ENCODE measurements at regions not wholly inside any gene's neighbourhood (a gene's known extent, or its start where the extent isn't known, plus 50 kb on each side); places are given as distances from the start of the nearest gene placed in this dataset.
A peak's percentile ranks its signal among the peaks of the same experiment; 100 is the strongest.
"Not testable (repeated sequence)": the region's sequence is repeated elsewhere in the genome, so short reads cannot be mapped to it uniquely, and the experiment has no call there.

DNA sequence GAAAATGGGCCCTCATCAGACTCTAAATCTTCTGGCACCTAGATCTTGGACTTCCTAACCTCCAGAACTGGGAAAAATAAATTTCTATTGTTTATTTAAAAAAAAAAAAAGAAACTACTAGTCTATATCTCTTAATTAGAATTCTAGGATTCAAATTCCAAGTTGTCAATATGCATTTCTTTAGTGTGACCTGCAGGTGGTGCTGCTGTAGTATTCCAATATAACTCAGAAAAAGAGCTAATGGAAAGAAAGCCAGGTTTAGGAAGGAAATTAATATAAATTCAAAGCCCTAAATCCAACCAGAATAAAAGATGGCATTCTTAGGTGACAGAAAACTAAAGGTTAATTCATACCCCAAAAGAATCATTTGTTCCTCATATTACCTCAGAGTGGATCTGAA is 80.0 kb upstream of the NALF2 start:
- H3K27ac ChIP-seq = no peak overlapping the region
- ATAC-seq (ENCODE audit: low FRiP score in 2 of 2) (no peak), DNase-seq (no peak)
- H3K36me3 ChIP-seq = no peaks in the 10 kb centered on the region
- no peaks in the 10 kb centered on the region for H3K9me3 ChIP-seq
- H3K4me1 ChIP-seq = no peaks in the 10 kb centered on the region
- TF ChIP-seq POLR2A (IDR thresholded peaks at IDR 0.05) (no peak), POLR2AphosphoS5 (IDR thresholded peaks at IDR 0.05) (no peak), EP300 (IDR thresholded peaks at IDR 0.05) (no peak)
- TF ChIP-seq, protein P1, sequence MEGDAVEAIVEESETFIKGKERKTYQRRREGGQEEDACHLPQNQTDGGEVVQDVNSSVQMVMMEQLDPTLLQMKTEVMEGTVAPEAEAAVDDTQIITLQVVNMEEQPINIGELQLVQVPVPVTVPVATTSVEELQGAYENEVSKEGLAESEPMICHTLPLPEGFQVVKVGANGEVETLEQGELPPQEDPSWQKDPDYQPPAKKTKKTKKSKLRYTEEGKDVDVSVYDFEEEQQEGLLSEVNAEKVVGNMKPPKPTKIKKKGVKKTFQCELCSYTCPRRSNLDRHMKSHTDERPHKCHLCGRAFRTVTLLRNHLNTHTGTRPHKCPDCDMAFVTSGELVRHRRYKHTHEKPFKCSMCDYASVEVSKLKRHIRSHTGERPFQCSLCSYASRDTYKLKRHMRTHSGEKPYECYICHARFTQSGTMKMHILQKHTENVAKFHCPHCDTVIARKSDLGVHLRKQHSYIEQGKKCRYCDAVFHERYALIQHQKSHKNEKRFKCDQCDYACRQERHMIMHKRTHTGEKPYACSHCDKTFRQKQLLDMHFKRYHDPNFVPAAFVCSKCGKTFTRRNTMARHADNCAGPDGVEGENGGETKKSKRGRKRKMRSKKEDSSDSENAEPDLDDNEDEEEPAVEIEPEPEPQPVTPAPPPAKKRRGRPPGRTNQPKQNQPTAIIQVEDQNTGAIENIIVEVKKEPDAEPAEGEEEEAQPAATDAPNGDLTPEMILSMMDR (IDR thresholded peaks at IDR 0.05) = no peak
- no peak overlapping the region for H3K4me3 ChIP-seq
- peaks cover 0 to 4% (median 0%) of the 10 kb centered on the region in 4 donors for H3K27me3 ChIP-seq

DNA sequence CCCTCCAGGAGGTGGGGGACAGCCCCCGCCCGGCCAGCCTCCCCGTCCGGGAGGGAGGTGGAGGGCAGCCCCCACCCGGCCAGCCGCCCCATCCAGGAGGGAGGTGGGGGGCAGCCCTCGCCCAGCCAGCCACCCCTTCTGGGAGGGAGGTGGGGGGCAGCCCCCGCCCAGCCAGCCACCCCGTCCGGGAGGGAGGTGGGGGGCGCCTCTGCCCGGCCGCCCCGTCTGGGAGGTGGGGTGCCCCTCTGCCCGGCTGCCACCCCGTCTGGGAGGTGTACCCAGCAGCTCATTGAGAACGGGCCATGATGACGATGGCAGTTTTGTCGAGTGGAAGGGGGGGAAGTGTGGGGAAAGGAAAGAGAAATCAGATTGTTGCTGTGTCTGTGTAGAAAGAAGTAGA is 81.9 kb upstream of the NALF2 start:
- ATAC-seq (ENCODE audit: low FRiP score in 2 of 2); H3K4me3 ChIP-seq; H3K4me1 ChIP-seq; H3K36me3 ChIP-seq; H3K9me3 ChIP-seq; H3K27ac ChIP-seq; H3K27me3 ChIP-seq: not testable (repeated sequence)
- peak in 1 of 2 donors; percentile 14 for DNase-seq
- WGBS, 2 donors = 76% methylated on average over 11 of the region's 19 CpGs; no CpG with 5 or more reads in 1 of the 2 donors

DNA sequence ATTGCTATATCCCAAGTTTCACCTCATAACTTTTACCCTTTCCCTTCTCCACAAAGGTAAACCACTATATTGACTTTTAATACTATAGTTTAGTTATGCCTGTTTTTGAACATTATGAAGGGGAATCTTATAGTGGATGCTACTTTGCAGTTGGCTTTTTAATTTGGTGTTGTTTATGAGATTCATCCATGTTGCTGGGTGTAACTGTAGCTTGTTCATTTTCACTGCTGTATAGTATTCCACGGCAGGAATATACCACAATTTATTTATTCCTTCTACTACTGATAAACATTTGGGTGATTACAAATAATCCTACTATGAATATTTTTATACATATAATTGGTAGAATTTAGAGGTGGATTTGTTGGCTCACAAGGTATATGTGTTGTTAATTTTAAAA is 88.4 kb upstream of the NALF2 start:
- H3K27ac ChIP-seq = no peak overlapping the region
- ATAC-seq (ENCODE audit: low FRiP score in 2 of 2) (no peak), DNase-seq (no peak)
- no peaks in the 10 kb centered on the region for H3K4me1 ChIP-seq
- 95 to 100% methylated on average over 1 of the region's 1 CpG for WGBS, 2 donors
- no peaks in the 10 kb centered on the region for H3K27me3 ChIP-seq
- no peak overlapping the region for H3K4me3 ChIP-seq
- peaks cover 0 to 7% (median 0%) of the 10 kb centered on the region in 4 donors for H3K9me3 ChIP-seq
- H3K36me3 ChIP-seq = no peaks in the 10 kb centered on the region
- TF ChIP-seq POLR2A (IDR thresholded peaks at IDR 0.05) = no peak
- TF ChIP-seq POLR2AphosphoS5 (IDR thresholded peaks at IDR 0.05) = no peak
- TF ChIP-seq, protein P1 (IDR thresholded peaks at IDR 0.05) = no peak
- no peak for TF ChIP-seq EP300 (IDR thresholded peaks at IDR 0.05)

DNA sequence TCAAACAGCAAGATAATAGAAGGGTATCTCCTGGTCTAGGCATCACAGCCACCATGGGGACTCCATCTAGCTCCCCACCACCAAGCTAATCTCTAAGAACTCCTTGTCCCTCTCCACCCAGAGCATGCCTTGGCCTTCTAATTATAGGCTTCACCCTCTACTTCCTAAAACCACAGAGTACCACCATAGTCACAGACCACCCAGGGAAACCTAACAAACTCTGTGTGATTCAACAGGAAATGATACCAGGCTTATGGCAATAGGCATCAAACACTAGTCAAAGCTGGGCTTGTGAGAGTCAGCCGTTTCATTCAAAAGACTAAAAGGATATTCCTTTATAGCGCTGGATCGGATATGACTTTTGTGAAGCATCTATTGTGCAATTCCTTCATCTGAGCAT is 91.5 kb upstream of the NALF2 start:
- TF ChIP-seq POLR2AphosphoS5 (IDR thresholded peaks at IDR 0.05) (no peak), EP300 (IDR thresholded peaks at IDR 0.05) (no peak), POLR2A (IDR thresholded peaks at IDR 0.05) (no peak)
- TF ChIP-seq, protein P1 (IDR thresholded peaks at IDR 0.05) = no peak
- DNase-seq (no peak), ATAC-seq (ENCODE audit: low FRiP score in 2 of 2) (no peak)
- Histone ChIP-seq H3K4me1 (no peaks in the 10 kb centered on the region), H3K4me3 (no peak overlapping the region), H3K27ac (no peak overlapping the region), H3K9me3 (peaks cover 0 to 7% (median 0%) of the 10 kb centered on the region in 4 donors), H3K27me3 (no peaks in the 10 kb centered on the region), H3K36me3 (no peaks in the 10 kb centered on the region)
- WGBS, 2 donors = 80 to 81% methylated on average over 1 to 3 of the region's 3 CpGs

DNA sequence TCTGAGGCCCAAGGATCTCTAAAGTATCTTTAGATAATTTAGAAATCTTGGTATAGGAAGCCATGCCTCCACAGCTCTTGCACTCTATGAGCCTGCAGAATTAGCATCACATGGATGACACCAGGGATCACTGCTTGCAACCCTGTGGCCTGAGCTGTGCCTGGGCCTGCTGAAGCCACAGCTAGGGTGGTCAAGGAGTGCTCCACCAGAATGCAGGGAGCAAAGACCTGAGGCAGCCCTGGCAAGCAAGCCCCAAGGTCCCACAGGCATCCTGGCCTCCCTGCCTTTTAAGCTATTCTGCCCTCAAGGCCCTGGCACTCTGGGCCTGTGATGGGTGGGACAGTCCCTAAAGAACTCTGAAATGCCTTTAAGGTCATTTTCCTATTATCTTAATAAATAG is 105.2 kb upstream of the NALF2 start:
- Histone ChIP-seq H3K4me3 (no peak overlapping the region), H3K4me1 (no peaks in the 10 kb centered on the region), H3K27me3 (no peaks in the 10 kb centered on the region), H3K9me3 (no peaks in the 10 kb centered on the region), H3K36me3 (no peaks in the 10 kb centered on the region), H3K27ac (no peak overlapping the region)
- DNase-seq (no peak), ATAC-seq (ENCODE audit: low FRiP score in 2 of 2) (no peak)
- TF ChIP-seq EP300 (IDR thresholded peaks at IDR 0.05) (no peak), POLR2AphosphoS5 (IDR thresholded peaks at IDR 0.05) (no peak), POLR2A (IDR thresholded peaks at IDR 0.05) (no peak)
- TF ChIP-seq, protein P1 (IDR thresholded peaks at IDR 0.05) = no peak

All from upper lobe of left lung (tissue), 6 donors.